Keratinocyte (primary cell): ENCODE measurements at regions not wholly inside any gene's neighbourhood (a gene's known extent, or its start where the extent isn't known, plus 50 kb on each side); places are given as distances from the start of the nearest gene placed in this dataset.

ENCODE experiments used
- EZH2 ChIP-seq: IDR thresholded peaks from one replicate; pipeline ENCODE4 v1.6.1; 2012; ENCODE audit warnings: inconsistent platforms, mild to moderate bottlenecking, low read length, moderate library complexity
- TF ChIP-seq, protein P1 (sequence below), 3 experiments: IDR thresholded peaks in 1 of 3; conservative IDR thresholded peaks in 1 of 3; optimal IDR thresholded peaks in 1 of 3; 2 replicates in 2 of 3; 3 replicates in 1 of 3; pipeline versions ENCODE3 to v1.5.1; 2011; ENCODE audit warnings: low read length in 3 of 3, mild to moderate bottlenecking in 3 of 3, moderate library complexity in 2 of 3, control low read depth in 1 of 3, inconsistent platforms in 1 of 3; ENCODE audit not compliant: insufficient read depth in 2 of 3; ENCODE audit errors: extremely low read depth in 1 of 3

DNA sequence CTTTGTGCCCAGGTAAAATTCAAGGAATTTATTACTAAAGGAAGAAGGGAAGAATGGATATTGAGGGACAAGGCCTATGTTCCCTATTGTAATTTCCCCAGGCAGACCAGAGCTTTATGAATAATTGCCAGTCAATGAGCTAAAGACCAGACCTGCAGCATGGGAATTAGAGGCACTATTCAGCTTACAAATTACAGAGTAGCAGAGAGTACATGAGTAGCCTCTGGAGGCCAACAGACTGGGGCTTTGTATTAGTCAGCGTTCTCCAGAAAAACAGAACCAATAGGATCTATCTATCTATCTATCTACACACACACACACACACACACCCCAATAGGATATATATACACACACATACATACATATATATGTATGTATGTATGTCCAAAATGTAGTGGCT lies 120.0 kb upstream of the RPH3A start:
- TF ChIP-seq, protein P1, sequence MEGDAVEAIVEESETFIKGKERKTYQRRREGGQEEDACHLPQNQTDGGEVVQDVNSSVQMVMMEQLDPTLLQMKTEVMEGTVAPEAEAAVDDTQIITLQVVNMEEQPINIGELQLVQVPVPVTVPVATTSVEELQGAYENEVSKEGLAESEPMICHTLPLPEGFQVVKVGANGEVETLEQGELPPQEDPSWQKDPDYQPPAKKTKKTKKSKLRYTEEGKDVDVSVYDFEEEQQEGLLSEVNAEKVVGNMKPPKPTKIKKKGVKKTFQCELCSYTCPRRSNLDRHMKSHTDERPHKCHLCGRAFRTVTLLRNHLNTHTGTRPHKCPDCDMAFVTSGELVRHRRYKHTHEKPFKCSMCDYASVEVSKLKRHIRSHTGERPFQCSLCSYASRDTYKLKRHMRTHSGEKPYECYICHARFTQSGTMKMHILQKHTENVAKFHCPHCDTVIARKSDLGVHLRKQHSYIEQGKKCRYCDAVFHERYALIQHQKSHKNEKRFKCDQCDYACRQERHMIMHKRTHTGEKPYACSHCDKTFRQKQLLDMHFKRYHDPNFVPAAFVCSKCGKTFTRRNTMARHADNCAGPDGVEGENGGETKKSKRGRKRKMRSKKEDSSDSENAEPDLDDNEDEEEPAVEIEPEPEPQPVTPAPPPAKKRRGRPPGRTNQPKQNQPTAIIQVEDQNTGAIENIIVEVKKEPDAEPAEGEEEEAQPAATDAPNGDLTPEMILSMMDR (optimal IDR thresholded peaks at IDR 0.05 in 1 of 3, IDR thresholded peaks at IDR 0.05 in 1 of 3, conservative IDR thresholded peaks at IDR 0.05 in 1 of 3; ENCODE audit: extremely low read depth in 1 of 3, insufficient read depth in 2 of 3, low read length in 3 of 3), result no peak
- no peak for TF ChIP-seq EZH2
